Mammary epithelial cell (primary cell): ENCODE measurements at regions not wholly inside any gene's neighbourhood (a gene's known extent, or its start where the extent isn't known, plus 50 kb on each side); places are given as distances from the start of the nearest gene placed in this dataset.

Source experiments
- CTCF ChIP-seq, 2 donors: IDR thresholded peaks in 1 of 2; conservative IDR thresholded peaks in 1 of 2; 2 replicates each; pipeline ENCODE4 v1.5.1; 2011 to 2012; ENCODE audit warnings: inconsistent platforms in 2 of 2, low read length in 2 of 2, mild to moderate bottlenecking in 2 of 2, control low read depth in 1 of 2, low read depth in 1 of 2; ENCODE audit not compliant: insufficient read depth in 1 of 2; ENCODE audit errors: extremely low read depth in 1 of 2
- EZH2 ChIP-seq: IDR thresholded peaks from 2 replicates; pipeline ENCODE4 v1.6.1; 2012; ENCODE audit warnings: low read length, inconsistent platforms, borderline replicate concordance

- no peak for TF ChIP-seq EZH2
- TF ChIP-seq CTCF (conservative IDR thresholded peaks at IDR 0.05 in 1 of 2, IDR thresholded peaks at IDR 0.05 in 1 of 2; ENCODE audit: extremely low read depth in 1 of 2, insufficient read depth in 1 of 2, low read depth in 1 of 2, low read length in 2 of 2) = no peak
Observed at GRCh38 chr10:93204494-93205485, 131.1 kb downstream of the CYP26A1 start.
